GM23248 (cell line): ENCODE measurements at regions not wholly inside any gene's neighbourhood (a gene's known extent, or its start where the extent isn't known, plus 50 kb on each side); places are given as distances from the start of the nearest gene placed in this dataset.

Experiments used
- DNase-seq: peaks from one replicate; pipeline ENCODE4 v3.0.0-alpha.2; 2015
- H2AFZ ChIP-seq: fragments of 200-600 bp; sonication (generic); 2 replicates; pipeline ENCODE4 v1.6.1; 2016; ENCODE audit warnings: antibody characterized with exemption
- H3F3A ChIP-seq: fragments of 200-600 bp; sonication (generic); 2 replicates; pipeline ENCODE4 v1.6.1; 2016; ENCODE audit warnings: mild to moderate bottlenecking, antibody characterized with exemption, mixed run types; ENCODE audit not compliant: insufficient read depth
- H3K27ac ChIP-seq: fragments of 200-600 bp; sonication (generic); 2 replicates; pipeline ENCODE4 v1.5.1; 2016; ENCODE audit warnings: mild to moderate bottlenecking
- H3K27me3 ChIP-seq: fragments of 200-600 bp; sonication (generic); replicated peaks from 2 replicates; pipeline ENCODE4 v1.6.1; 2016; ENCODE audit warnings: mild to moderate bottlenecking; ENCODE audit not compliant: insufficient read depth
- H3K36me3 ChIP-seq: fragments of 200-600 bp; sonication (generic); 2 replicates; pipeline ENCODE4 v1.6.1; 2016; ENCODE audit warnings: low read depth, mild to moderate bottlenecking
- H3K4me1 ChIP-seq: fragments of 200-600 bp; sonication (generic); 2 replicates; pipeline ENCODE4 v1.6.1; 2016; ENCODE audit warnings: mild to moderate bottlenecking; ENCODE audit not compliant: insufficient read depth
- H3K4me2 ChIP-seq: fragments of 200-600 bp; sonication (generic); one replicate; pipeline ENCODE4 v1.6.1; 2016; ENCODE audit warnings: mild to moderate bottlenecking; ENCODE audit not compliant: unreplicated experiment
- H3K4me3 ChIP-seq: fragments of 200-600 bp; sonication (generic); 2 replicates; pipeline ENCODE4 v1.5.1; 2016; ENCODE audit warnings: mild to moderate bottlenecking
- H3K79me2 ChIP-seq: fragments of 200-600 bp; sonication (generic); 2 replicates; pipeline ENCODE4 v1.6.1; 2016; ENCODE audit warnings: mild to moderate bottlenecking; ENCODE audit not compliant: insufficient read depth
- H3K9ac ChIP-seq: fragments of 200-600 bp; sonication (generic); 2 replicates; pipeline ENCODE4 v1.6.1; 2016; ENCODE audit warnings: mild to moderate bottlenecking
- H3K9me2 ChIP-seq: fragments of 200-600 bp; sonication (generic); 2 replicates; pipeline ENCODE4 v1.6.1; 2016; ENCODE audit warnings: mixed run types, mild to moderate bottlenecking, moderate library complexity; ENCODE audit not compliant: insufficient read depth
- H3K9me3 ChIP-seq: fragments of 200-600 bp; sonication (generic); one replicate; pipeline ENCODE4 v1.6.1; 2017; ENCODE audit warnings: low read depth
- H4K20me1 ChIP-seq: fragments of 200-600 bp; sonication (generic); 2 replicates; pipeline ENCODE4 v1.6.0; 2016; ENCODE audit not compliant: insufficient read depth
- EZH2 ChIP-seq: fragments of 200-600 bp; sonication (generic); IDR thresholded peaks from 2 replicates; pipeline ENCODE4 v1.6.1; 2018; ENCODE audit warnings: antibody characterized with exemption, mild to moderate bottlenecking; ENCODE audit not compliant: insufficient read depth, poor library complexity, severe bottlenecking
- EZH2phosphoT487 ChIP-seq: fragments of 200-600 bp; sonication (generic); IDR thresholded peaks from 2 replicates; pipeline ENCODE4 v1.6.1; 2018; ENCODE audit warnings: antibody characterized with exemption, moderate library complexity, mild to moderate bottlenecking, low read depth; ENCODE audit not compliant: insufficient read depth
- WGBS, 2 experiments: methylation state at CpG; one replicate each; pipeline ENCODE4 v1.1.6; 2015 to 2017; ENCODE audit warnings: low lambda C conversion rate in 2 of 2, low coverage in 1 of 2; ENCODE audit errors: missing lambda C conversion rate in 2 of 2; 5-methylcytosine and 5-hydroxymethylcytosine counted together
- in situ Hi-C: fragments of 300-500 bp; cut with MboI; formaldehyde crosslinking; loops from 2 replicates; pipeline ENCODE4 v1.15.0; 2020

DNA sequence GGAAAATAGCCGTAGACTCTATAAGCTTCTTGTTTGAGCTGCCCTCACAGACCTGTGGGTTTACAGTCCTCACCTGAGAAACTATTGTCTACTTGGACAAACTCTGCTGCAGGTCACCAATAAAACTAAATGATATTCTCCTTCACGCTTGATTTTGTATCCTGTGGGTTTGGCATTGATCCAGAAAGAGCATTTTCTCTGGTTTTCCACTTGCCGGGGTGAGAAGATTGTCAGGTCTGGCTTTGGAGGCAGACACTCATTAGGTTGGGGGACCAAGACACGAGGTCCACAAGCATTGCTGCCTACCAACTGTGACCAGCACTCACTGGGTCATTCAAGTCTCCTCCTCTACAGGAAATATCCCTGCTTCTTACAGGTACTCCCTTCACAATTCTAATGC is 68.5 kb downstream of the CDC14C start:
- no peaks in the 10 kb centered on the region for H3F3A ChIP-seq
- H3K9ac ChIP-seq: no peak overlapping the region
- no peak overlapping the region for H3K4me2 ChIP-seq
- no peak overlapping the region for H2AFZ ChIP-seq
- no peaks in the 10 kb centered on the region for H3K36me3 ChIP-seq
- no peaks in the 10 kb centered on the region for H3K9me2 ChIP-seq
- WGBS, 2 experiments: 27 to 33% methylated on average over 4 of the region's 4 CpGs
- no peaks in the 10 kb centered on the region for H3K79me2 ChIP-seq
- DNase-seq: no peak
- H4K20me1 ChIP-seq: no peaks in the 10 kb centered on the region
- H3K27ac ChIP-seq: no peak overlapping the region
- TF ChIP-seq EZH2phosphoT487 (no peak), EZH2 (no peak)
- H3K4me3 ChIP-seq: no peak overlapping the region
- no peaks in the 10 kb centered on the region for H3K27me3 ChIP-seq
- H3K9me3 ChIP-seq: no peaks in the 10 kb centered on the region
- no peaks in the 10 kb centered on the region for H3K4me1 ChIP-seq
- in situ Hi-C loops: no loop called here

DNA sequence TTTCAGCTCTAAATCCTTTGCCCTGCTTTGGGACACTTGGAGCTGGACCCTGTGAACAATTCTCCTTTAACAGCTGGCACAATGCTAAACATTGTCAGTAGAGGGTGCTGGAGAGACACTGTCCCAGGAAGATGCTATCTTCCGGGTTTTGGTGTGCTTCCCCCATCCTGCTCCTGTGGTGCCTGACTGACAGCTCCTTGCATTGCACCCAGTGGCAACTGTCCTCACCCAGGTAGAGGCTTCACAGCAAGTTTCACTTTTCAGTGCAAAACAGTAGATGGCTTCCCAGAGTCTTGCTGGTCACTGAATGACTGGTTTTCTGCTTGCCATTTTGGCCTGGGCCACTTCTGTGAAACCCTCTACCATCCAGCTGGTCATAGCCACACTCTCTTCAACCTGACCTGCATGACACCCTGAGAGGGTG is 77.3 kb downstream of the CDC14C start:
- Histone ChIP-seq H3K36me3 (no peaks in the 10 kb centered on the region), H3K4me2 (no peak overlapping the region), H3K4me3 (no peak overlapping the region), H4K20me1 (no peaks in the 10 kb centered on the region), H3K27me3 (no peaks in the 10 kb centered on the region), H3K9ac (no peak overlapping the region), H3K9me3 (no peaks in the 10 kb centered on the region), H3K9me2 (no peaks in the 10 kb centered on the region), H3K4me1 (no peaks in the 10 kb centered on the region), H3F3A (no peaks in the 10 kb centered on the region), H3K27ac (no peak overlapping the region), H3K79me2 (no peaks in the 10 kb centered on the region), H2AFZ (no peak overlapping the region)
- in situ Hi-C loops: no loop called here
- WGBS, 2 experiments: 0% methylated on average over 1 of the region's 1 CpG
- TF ChIP-seq EZH2phosphoT487 (no peak), EZH2 (no peak)
- peak; percentile 10 for DNase-seq

DNA sequence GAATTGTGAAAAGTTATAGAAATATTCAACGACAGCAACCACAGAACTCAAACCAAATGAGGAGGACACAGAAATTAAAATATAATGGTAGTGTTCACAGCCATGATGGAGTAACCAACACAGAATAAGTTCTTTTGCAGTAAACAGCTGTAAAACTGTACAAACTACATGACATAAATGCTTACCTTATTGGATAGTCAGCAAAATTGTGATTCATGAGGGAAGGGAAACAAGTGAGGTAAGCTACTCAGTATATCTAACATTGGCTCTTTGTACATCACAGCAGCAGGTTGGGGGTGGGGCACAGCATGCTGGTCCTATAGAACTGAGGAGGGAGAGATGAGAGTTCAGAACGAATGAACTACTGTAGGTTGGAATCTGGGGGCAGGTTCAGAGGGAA is 86.4 kb downstream of the CDC14C start:
- no peaks in the 10 kb centered on the region for H3K4me1 ChIP-seq
- in situ Hi-C loops: no loop called here
- no peak overlapping the region for H3K4me2 ChIP-seq
- H3K79me2 ChIP-seq: no peaks in the 10 kb centered on the region
- no peaks in the 10 kb centered on the region for H3K9me3 ChIP-seq
- no peak overlapping the region for H3K27ac ChIP-seq
- no peak overlapping the region for H3K4me3 ChIP-seq
- H4K20me1 ChIP-seq: no peaks in the 10 kb centered on the region
- DNase-seq: no peak
- WGBS, 2 experiments: 4 to 14% methylated on average over 2 of the region's 2 CpGs
- H3F3A ChIP-seq: no peaks in the 10 kb centered on the region
- no peak for TF ChIP-seq EZH2
- TF ChIP-seq EZH2phosphoT487: no peak
- H3K27me3 ChIP-seq: no peaks in the 10 kb centered on the region
- H3K9me2 ChIP-seq: no peaks in the 10 kb centered on the region
- no peaks in the 10 kb centered on the region for H3K36me3 ChIP-seq
- H2AFZ ChIP-seq: no peak overlapping the region
- H3K9ac ChIP-seq: no peak overlapping the region

DNA sequence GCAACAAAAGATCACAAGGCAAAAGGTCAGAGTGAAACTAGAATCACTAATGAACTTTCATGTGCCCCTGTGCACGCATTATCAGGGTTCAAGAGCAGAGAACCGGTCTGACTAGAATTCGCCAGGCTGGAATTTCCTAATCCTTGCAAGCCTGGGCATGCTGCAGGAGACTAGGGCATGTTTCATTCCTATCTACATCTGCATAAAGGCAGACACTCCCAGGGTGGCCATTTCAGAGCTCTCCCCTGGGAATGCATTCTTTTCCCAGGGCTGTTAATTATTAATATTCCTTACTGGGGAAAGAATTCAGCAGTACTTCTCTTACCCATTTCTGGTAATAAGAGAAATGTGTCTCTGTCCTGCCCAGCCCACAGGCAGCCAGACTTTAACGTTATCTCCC is 90.5 kb downstream of the CDC14C start:
- Histone ChIP-seq H3F3A (no peaks in the 10 kb centered on the region), H3K9me2 (no peaks in the 10 kb centered on the region), H3K27me3 (no peaks in the 10 kb centered on the region), H3K36me3 (no peaks in the 10 kb centered on the region), H3K9ac (no peak overlapping the region), H3K4me1 (no peaks in the 10 kb centered on the region), H3K9me3 (no peaks in the 10 kb centered on the region), H3K4me2 (no peak overlapping the region), H2AFZ (no peak overlapping the region), H3K79me2 (no peaks in the 10 kb centered on the region), H4K20me1 (no peaks in the 10 kb centered on the region), H3K27ac (no peak overlapping the region), H3K4me3 (no peak overlapping the region)
- in situ Hi-C loops: no loop called here
- no peak for DNase-seq
- 22 to 26% methylated on average over 4 of the region's 4 CpGs for WGBS, 2 experiments
- TF ChIP-seq EZH2phosphoT487: no peak
- TF ChIP-seq EZH2: no peak

DNA sequence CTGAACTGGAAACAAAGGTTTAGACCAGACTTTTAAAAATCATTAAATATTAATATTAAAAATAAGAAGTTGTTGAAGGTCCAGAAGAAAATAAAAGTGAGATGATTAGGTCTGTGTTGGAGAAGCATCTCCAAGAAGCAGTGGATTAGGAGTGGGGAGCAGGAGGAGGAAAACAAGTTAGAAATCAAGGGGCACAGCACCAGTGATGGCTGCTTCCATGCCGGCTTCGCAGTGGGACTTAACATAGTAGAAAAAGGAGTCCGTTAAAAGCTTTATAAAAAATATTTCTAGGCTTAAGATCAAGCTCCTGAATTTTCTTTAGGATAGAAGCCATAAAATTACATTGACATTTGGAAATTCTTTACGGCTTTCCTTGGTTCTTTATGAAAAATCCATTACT is 95.8 kb downstream of the CDC14C start:
- Histone ChIP-seq H3F3A (no peaks in the 10 kb centered on the region), H3K4me1 (no peaks in the 10 kb centered on the region), H3K4me3 (no peak overlapping the region), H3K27me3 (no peaks in the 10 kb centered on the region), H2AFZ (no peak overlapping the region), H3K9me2 (no peaks in the 10 kb centered on the region), H3K36me3 (no peaks in the 10 kb centered on the region), H3K9me3 (no peaks in the 10 kb centered on the region), H3K27ac (no peak overlapping the region), H3K9ac (no peak overlapping the region), H3K4me2 (no peak overlapping the region), H4K20me1 (no peaks in the 10 kb centered on the region), H3K79me2 (no peaks in the 10 kb centered on the region)
- no peak for DNase-seq
- in situ Hi-C loops: no loop called here
- TF ChIP-seq EZH2phosphoT487 (no peak), EZH2 (no peak)
- WGBS, 2 experiments: 29 to 32% methylated on average over 4 of the region's 4 CpGs
